Endothelial cell (in vitro differentiated cells): ENCODE measurements at regions not wholly inside any gene's neighbourhood (a gene's known extent, or its start where the extent isn't known, plus 50 kb on each side); places are given as distances from the start of the nearest gene placed in this dataset.

ENCODE experiments used
- DNase-seq: peaks from one replicate; pipeline ENCODE4 v3.0.0; 2021; ENCODE audit warnings: low spot score
- H3K27ac Mint-ChIP-seq: one replicate; pipeline ENCODE4 v1.8.0; 2021; ENCODE audit warnings: mixed read lengths, inconsistent platforms; ENCODE audit not compliant: unreplicated experiment
- H3K27me3 Mint-ChIP-seq: one replicate; pipeline ENCODE4 v1.8.0; 2021; ENCODE audit warnings: mild to moderate bottlenecking, moderate library complexity, mixed read lengths, inconsistent platforms; ENCODE audit not compliant: unreplicated experiment
- H3K36me3 Mint-ChIP-seq: one replicate; pipeline ENCODE4 v1.8.0; 2021; ENCODE audit warnings: mild to moderate bottlenecking, low read depth, mixed read lengths, inconsistent platforms; ENCODE audit not compliant: unreplicated experiment
- H3K4me1 Mint-ChIP-seq: one replicate; pipeline ENCODE4 v1.8.0; 2021; ENCODE audit warnings: mild to moderate bottlenecking, mixed read lengths, inconsistent platforms; ENCODE audit not compliant: unreplicated experiment
- H3K4me3 Mint-ChIP-seq: one replicate; pipeline ENCODE4 v1.8.0; 2021; ENCODE audit warnings: mild to moderate bottlenecking, mixed read lengths, inconsistent platforms; ENCODE audit not compliant: unreplicated experiment
- H3K9me3 Mint-ChIP-seq: one replicate; pipeline ENCODE4 v1.8.0; 2021; ENCODE audit warnings: mixed read lengths, inconsistent platforms; ENCODE audit not compliant: unreplicated experiment
- TF ChIP-seq, protein P1 (sequence below): fragments of 200-600 bp; sonication (generic); IDR thresholded peaks from one replicate; pipeline ENCODE4 v1.5.0; 2021; ENCODE audit warnings: antibody characterized with exemption; ENCODE audit not compliant: unreplicated experiment

DNA sequence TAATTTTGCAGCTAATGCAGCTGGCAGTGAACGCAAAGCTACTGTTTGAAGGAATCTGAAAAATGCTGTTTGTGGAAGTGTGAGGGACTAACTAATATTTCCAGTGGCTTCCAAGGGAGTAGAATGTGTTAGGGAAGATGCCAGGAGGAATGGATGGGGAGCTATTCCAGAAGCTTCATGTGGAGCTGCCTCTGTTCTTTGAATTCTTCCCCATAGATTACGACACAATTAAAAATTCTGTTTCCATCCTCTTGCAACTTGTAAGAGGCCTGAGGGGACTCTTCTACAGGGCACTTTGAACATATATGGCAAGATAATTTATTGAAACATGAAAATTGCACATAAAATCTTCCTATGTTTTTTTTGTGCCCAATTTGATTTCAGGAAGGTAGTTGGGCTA, 74.3 kb upstream of the CTXND1 start:
- Mint-ChIP-seq H3K4me3 (no peak overlapping the region), H3K4me1 (peaks cover 4% of the 10 kb centered on the region), H3K27me3 (peaks cover 5% of the 10 kb centered on the region), H3K36me3 (no peaks in the 10 kb centered on the region), H3K27ac (no peak overlapping the region), H3K9me3 (no peaks in the 10 kb centered on the region)
- DNase-seq: no peak
- TF ChIP-seq, protein P1, sequence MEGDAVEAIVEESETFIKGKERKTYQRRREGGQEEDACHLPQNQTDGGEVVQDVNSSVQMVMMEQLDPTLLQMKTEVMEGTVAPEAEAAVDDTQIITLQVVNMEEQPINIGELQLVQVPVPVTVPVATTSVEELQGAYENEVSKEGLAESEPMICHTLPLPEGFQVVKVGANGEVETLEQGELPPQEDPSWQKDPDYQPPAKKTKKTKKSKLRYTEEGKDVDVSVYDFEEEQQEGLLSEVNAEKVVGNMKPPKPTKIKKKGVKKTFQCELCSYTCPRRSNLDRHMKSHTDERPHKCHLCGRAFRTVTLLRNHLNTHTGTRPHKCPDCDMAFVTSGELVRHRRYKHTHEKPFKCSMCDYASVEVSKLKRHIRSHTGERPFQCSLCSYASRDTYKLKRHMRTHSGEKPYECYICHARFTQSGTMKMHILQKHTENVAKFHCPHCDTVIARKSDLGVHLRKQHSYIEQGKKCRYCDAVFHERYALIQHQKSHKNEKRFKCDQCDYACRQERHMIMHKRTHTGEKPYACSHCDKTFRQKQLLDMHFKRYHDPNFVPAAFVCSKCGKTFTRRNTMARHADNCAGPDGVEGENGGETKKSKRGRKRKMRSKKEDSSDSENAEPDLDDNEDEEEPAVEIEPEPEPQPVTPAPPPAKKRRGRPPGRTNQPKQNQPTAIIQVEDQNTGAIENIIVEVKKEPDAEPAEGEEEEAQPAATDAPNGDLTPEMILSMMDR: no peak

DNA sequence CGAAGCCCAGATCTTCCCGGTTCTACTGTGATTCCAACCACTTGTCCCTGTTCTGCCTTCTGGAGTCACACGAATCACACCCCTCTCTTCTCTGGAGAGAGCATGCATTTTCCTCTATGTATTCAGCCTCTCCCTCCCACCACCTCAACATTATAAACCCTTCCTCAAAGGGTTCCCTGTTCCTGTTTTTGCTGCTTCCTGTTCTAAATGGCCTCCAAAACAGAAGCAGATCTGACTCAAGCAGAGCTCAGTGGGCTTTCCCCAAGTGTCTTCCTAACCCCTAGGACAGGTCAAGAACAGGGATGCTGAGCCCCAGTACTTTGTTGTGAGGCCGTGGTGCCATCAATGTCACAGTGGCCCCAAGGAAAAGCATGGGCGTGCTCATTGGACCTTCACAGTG, 75.7 kb upstream of the ARNT2 start:
- peaks cover 5% of the 10 kb centered on the region for H3K27me3 Mint-ChIP-seq
- H3K36me3 Mint-ChIP-seq: no peaks in the 10 kb centered on the region
- peaks cover 4% of the 10 kb centered on the region for H3K4me1 Mint-ChIP-seq
- H3K4me3 Mint-ChIP-seq: no peak overlapping the region
- TF ChIP-seq, protein P1: no peak
- no peaks in the 10 kb centered on the region for H3K9me3 Mint-ChIP-seq
- DNase-seq: no peak
- H3K27ac Mint-ChIP-seq: no peak overlapping the region

- H3K9me3 Mint-ChIP-seq: no peaks in the 10 kb centered on the region
- H3K27ac Mint-ChIP-seq: no peak overlapping the region
- no peak for DNase-seq
- TF ChIP-seq, protein P1: no peak
- H3K4me1 Mint-ChIP-seq: peaks cover 4% of the 10 kb centered on the region
- no peaks in the 10 kb centered on the region for H3K36me3 Mint-ChIP-seq
- H3K4me3 Mint-ChIP-seq: no peak overlapping the region
- peaks cover 5% of the 10 kb centered on the region for H3K27me3 Mint-ChIP-seq
These were observed 72.2 kb upstream of the ARNT2 start for GRCh38 chr15:80331886-80332406.

GRCh38 chr15:80333261-80333660, 70.9 kb upstream of the ARNT2 start:
- Mint-ChIP-seq H3K27me3 (peaks cover 3% of the 10 kb centered on the region), H3K9me3 (no peaks in the 10 kb centered on the region), H3K4me3 (no peak overlapping the region)

DNA sequence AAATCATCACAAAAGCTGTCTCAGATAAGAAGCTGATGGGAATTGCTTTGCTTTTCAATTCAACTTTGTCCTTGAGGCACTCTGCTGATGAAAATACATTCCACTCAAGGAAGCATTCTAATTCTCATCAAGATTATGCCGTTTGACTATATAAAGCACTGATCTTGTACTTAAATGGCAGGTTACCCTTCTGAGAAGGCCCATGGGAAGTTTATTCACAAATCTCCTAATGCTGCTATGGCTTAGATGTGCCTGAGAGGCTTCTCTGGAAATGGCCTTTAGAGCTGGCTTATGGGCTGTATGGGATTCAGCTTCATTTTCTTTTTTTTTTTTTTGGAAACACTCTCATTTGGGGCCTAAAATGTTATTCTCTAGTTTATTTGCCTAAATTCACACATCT, 69.7 kb upstream of the ARNT2 start:
- no peak for DNase-seq
- no peaks in the 10 kb centered on the region for H3K36me3 Mint-ChIP-seq
- H3K27me3 Mint-ChIP-seq: no peaks in the 10 kb centered on the region
- TF ChIP-seq, protein P1: no peak
- H3K9me3 Mint-ChIP-seq: no peaks in the 10 kb centered on the region
- no peaks in the 10 kb centered on the region for H3K4me1 Mint-ChIP-seq
- no peak overlapping the region for H3K4me3 Mint-ChIP-seq
- no peak overlapping the region for H3K27ac Mint-ChIP-seq

More at GRCh38 chr15:80333261-80333660, 70.9 kb upstream of the ARNT2 start:
- H3K36me3 Mint-ChIP-seq: no peaks in the 10 kb centered on the region
- DNase-seq: no peak
- no peaks in the 10 kb centered on the region for H3K4me1 Mint-ChIP-seq
- H3K27ac Mint-ChIP-seq: no peak overlapping the region
- TF ChIP-seq, protein P1: no peak
